WTC11 (cell line): ENCODE measurements at regions not wholly inside any gene's neighbourhood (a gene's known extent, or its start where the extent isn't known, plus 50 kb on each side); places are given as distances from the start of the nearest gene placed in this dataset.

Source experiments
- ATAC-seq: fragments of 200-7000 bp; cut with Tn5 transposase; 2 replicates; pipeline ENCODE4 v1.10.0; 2021; ENCODE audit warnings: mild to moderate bottlenecking, moderate library complexity
- CTCF ChIA-PET: fragments of 300-600 bp; sonication (Branson Sonifier 250); formaldehyde crosslinking; loops from one replicate; lab custom pipeline; 2021; ENCODE audit warnings: antibody characterized with exemption; lab: Charles Lee
- POLR2A ChIA-PET: fragments of 350-600 bp; sonication (Branson Sonifier 250); formaldehyde crosslinking; loops from one replicate; lab custom pipeline; 2021; ENCODE audit warnings: antibody characterized with exemption; lab: Charles Lee
- DNase-seq: peaks from one replicate; pipeline ENCODE4 v3.0.0; 2021; ENCODE audit warnings: low spot score
- H3K27ac Mint-ChIP-seq: 2 replicates; pipeline ENCODE4 v1.8.0; 2021; ENCODE audit warnings: mixed read lengths
- H3K27me3 Mint-ChIP-seq: 2 replicates; pipeline ENCODE4 v1.8.0; 2021; ENCODE audit warnings: low read depth, mild to moderate bottlenecking, moderate library complexity, mixed read lengths
- H3K36me3 Mint-ChIP-seq: 2 replicates; pipeline ENCODE4 v1.8.0; 2021; ENCODE audit warnings: mixed read lengths
- H3K4me1 Mint-ChIP-seq: 2 replicates; pipeline ENCODE4 v1.8.0; 2022; ENCODE audit warnings: mixed read lengths
- H3K4me3 Mint-ChIP-seq: 2 replicates; pipeline ENCODE4 v1.8.0; 2021; ENCODE audit warnings: mild to moderate bottlenecking, moderate library complexity, mixed read lengths
- H3K9me3 Mint-ChIP-seq: 2 replicates; pipeline ENCODE4 v1.8.0; 2021; ENCODE audit warnings: mixed read lengths
- ATF6 ChIP-seq: sonication (generic); formaldehyde crosslinking; IDR thresholded peaks from 2 replicates; pipeline ENCODE4 v1.8.1; 2023; ENCODE audit warnings: mild to moderate bottlenecking, missing genetic modification reagents
- ELF4 ChIP-seq: sonication (generic); formaldehyde crosslinking; IDR thresholded peaks from 2 replicates; pipeline ENCODE4 v1.8.1; 2022; ENCODE audit warnings: low read depth, mild to moderate bottlenecking, moderate library complexity, missing genetic modification reagents
- ERG ChIP-seq: fragments of 250-450 bp; sonication (Bioruptor Pico); IDR thresholded peaks from 2 replicates; pipeline ENCODE4 v1.8.0; 2021; ENCODE audit warnings: mild to moderate bottlenecking
- ETV6 ChIP-seq: sonication (generic); formaldehyde crosslinking; IDR thresholded peaks from 2 replicates; pipeline ENCODE4 v1.8.1; 2022; ENCODE audit warnings: mild to moderate bottlenecking, missing genetic modification reagents
- FOXP1 ChIP-seq: sonication (generic); formaldehyde crosslinking; IDR thresholded peaks from 2 replicates; pipeline ENCODE4 v1.8.0; 2022; ENCODE audit warnings: missing genetic modification reagents, mild to moderate bottlenecking, moderate library complexity, borderline replicate concordance
- GRHL2 ChIP-seq: fragments of 250-450 bp; sonication (Bioruptor Pico); IDR thresholded peaks from 2 replicates; pipeline ENCODE4 v1.8.0; 2022; ENCODE audit warnings: mild to moderate bottlenecking, moderate library complexity; ENCODE audit not compliant: insufficient replicate concordance, severe bottlenecking
- HMGA2 ChIP-seq: fragments of 250-450 bp; sonication (Bioruptor Pico); IDR thresholded peaks from 2 replicates; pipeline ENCODE4 v1.4.0; 2021; ENCODE audit warnings: mild to moderate bottlenecking, moderate library complexity
- MLX ChIP-seq: sonication (generic); formaldehyde crosslinking; IDR thresholded peaks from 2 replicates; pipeline ENCODE4 v1.8.1; 2023; ENCODE audit warnings: mild to moderate bottlenecking, missing genetic modification reagents, moderate library complexity
- MXD4 ChIP-seq: fragments of 250-450 bp; sonication (Bioruptor Pico); IDR thresholded peaks from 2 replicates; pipeline ENCODE4 v1.8.0; 2021; ENCODE audit warnings: mild to moderate bottlenecking, moderate library complexity, borderline replicate concordance
- MYBL2 ChIP-seq: sonication (generic); formaldehyde crosslinking; IDR thresholded peaks from 2 replicates; pipeline ENCODE4 v1.8.1; 2023; ENCODE audit warnings: mild to moderate bottlenecking, moderate library complexity, missing genetic modification reagents
- PREB ChIP-seq: sonication (generic); formaldehyde crosslinking; IDR thresholded peaks from 2 replicates; pipeline ENCODE4 v1.8.1; 2022; ENCODE audit warnings: mild to moderate bottlenecking, missing genetic modification reagents, moderate library complexity, borderline replicate concordance
- RORB ChIP-seq: fragments of 250-450 bp; sonication (Bioruptor Pico); IDR thresholded peaks from 2 replicates; pipeline ENCODE4 v1.9.0; 2021; ENCODE audit warnings: mild to moderate bottlenecking
- SMAD3 ChIP-seq: sonication (generic); formaldehyde crosslinking; IDR thresholded peaks from 2 replicates; pipeline ENCODE4 v1.8.0; 2022; ENCODE audit warnings: missing genetic modification reagents, mild to moderate bottlenecking, borderline replicate concordance
- SP1 ChIP-seq: sonication (generic); formaldehyde crosslinking; conservative IDR thresholded peaks from 2 replicates; pipeline ENCODE4 v1.8.1; 2022; ENCODE audit warnings: missing genetic modification reagents
- TP53 ChIP-seq: sonication (generic); formaldehyde crosslinking; IDR thresholded peaks from 2 replicates; pipeline ENCODE4 v1.8.1; 2023; ENCODE audit warnings: mild to moderate bottlenecking, missing genetic modification reagents
- ZNF263 ChIP-seq: sonication (generic); formaldehyde crosslinking; IDR thresholded peaks from 2 replicates; pipeline ENCODE4 v1.8.1; 2022; ENCODE audit warnings: low read depth, mild to moderate bottlenecking, moderate library complexity, missing genetic modification reagents
- ZNF396 ChIP-seq: fragments of 250-450 bp; sonication (Bioruptor Pico); IDR thresholded peaks from 2 replicates; pipeline ENCODE4 v1.8.0; 2021; ENCODE audit warnings: mild to moderate bottlenecking, moderate library complexity, borderline replicate concordance
- ZNF416 ChIP-seq: fragments of 250-450 bp; sonication (Bioruptor Pico); IDR thresholded peaks from 2 replicates; pipeline ENCODE4 v1.9.0; 2021; ENCODE audit warnings: mild to moderate bottlenecking, inconsistent platforms
- TF ChIP-seq, protein P1 (sequence below): sonication (generic); formaldehyde crosslinking; IDR thresholded peaks from 2 replicates; pipeline ENCODE4 v1.8.1; 2023; ENCODE audit warnings: mild to moderate bottlenecking, missing genetic modification reagents, borderline replicate concordance
- TF ChIP-seq, protein P2 (sequence below): sonication (generic); formaldehyde crosslinking; IDR thresholded peaks from 2 replicates; pipeline ENCODE4 v1.8.1; 2022; ENCODE audit warnings: low read depth, mild to moderate bottlenecking, moderate library complexity, missing genetic modification reagents, borderline replicate concordance
- TF ChIP-seq, protein P3 (sequence below): fragments of 250-450 bp; sonication (Bioruptor Pico); IDR thresholded peaks from 2 replicates; pipeline ENCODE4 v1.9.0; 2021; ENCODE audit warnings: mild to moderate bottlenecking, borderline replicate concordance
- TF ChIP-seq, protein P4 (sequence below): sonication (generic); formaldehyde crosslinking; conservative IDR thresholded peaks from 2 replicates; pipeline ENCODE4 v1.8.1; 2022; ENCODE audit warnings: mild to moderate bottlenecking, missing genetic modification reagents

DNA sequence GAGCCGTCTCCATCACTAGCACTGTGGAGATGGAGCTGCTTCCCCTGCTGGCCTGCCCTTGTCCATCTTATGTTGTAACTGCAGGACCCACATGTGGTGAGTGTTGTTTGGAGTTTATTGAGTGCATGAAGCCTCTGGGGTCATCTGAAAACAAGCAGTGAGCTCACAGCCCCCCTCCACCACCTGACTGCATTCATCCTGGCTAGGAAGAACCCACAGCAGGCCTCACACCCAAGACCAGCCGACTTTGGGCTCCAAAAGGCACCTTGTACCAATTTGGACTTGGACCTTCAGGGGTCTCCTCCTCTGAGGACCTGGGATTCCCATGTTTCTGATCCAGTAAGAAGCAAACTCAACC is 116.1 kb downstream of the TWIST2 start (continued):
- TF ChIP-seq, protein P1, sequence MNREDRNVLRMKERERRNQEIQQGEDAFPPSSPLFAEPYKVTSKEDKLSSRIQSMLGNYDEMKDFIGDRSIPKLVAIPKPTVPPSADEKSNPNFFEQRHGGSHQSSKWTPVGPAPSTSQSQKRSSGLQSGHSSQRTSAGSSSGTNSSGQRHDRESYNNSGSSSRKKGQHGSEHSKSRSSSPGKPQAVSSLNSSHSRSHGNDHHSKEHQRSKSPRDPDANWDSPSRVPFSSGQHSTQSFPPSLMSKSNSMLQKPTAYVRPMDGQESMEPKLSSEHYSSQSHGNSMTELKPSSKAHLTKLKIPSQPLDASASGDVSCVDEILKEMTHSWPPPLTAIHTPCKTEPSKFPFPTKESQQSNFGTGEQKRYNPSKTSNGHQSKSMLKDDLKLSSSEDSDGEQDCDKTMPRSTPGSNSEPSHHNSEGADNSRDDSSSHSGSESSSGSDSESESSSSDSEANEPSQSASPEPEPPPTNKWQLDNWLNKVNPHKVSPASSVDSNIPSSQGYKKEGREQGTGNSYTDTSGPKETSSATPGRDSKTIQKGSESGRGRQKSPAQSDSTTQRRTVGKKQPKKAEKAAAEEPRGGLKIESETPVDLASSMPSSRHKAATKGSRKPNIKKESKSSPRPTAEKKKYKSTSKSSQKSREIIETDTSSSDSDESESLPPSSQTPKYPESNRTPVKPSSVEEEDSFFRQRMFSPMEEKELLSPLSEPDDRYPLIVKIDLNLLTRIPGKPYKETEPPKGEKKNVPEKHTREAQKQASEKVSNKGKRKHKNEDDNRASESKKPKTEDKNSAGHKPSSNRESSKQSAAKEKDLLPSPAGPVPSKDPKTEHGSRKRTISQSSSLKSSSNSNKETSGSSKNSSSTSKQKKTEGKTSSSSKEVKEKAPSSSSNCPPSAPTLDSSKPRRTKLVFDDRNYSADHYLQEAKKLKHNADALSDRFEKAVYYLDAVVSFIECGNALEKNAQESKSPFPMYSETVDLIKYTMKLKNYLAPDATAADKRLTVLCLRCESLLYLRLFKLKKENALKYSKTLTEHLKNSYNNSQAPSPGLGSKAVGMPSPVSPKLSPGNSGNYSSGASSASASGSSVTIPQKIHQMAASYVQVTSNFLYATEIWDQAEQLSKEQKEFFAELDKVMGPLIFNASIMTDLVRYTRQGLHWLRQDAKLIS (CRISPR knock-in tag) = no peak
- TF ChIP-seq TP53 (CRISPR knock-in tag) = no peak
- TF ChIP-seq, protein P2, sequence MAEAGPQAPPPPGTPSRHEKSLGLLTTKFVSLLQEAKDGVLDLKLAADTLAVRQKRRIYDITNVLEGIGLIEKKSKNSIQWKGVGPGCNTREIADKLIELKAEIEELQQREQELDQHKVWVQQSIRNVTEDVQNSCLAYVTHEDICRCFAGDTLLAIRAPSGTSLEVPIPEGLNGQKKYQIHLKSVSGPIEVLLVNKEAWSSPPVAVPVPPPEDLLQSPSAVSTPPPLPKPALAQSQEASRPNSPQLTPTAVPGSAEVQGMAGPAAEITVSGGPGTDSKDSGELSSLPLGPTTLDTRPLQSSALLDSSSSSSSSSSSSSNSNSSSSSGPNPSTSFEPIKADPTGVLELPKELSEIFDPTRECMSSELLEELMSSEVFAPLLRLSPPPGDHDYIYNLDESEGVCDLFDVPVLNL (CRISPR knock-in tag) = no peak
- TF ChIP-seq, all 79 proteins: peak for 0

DNA sequence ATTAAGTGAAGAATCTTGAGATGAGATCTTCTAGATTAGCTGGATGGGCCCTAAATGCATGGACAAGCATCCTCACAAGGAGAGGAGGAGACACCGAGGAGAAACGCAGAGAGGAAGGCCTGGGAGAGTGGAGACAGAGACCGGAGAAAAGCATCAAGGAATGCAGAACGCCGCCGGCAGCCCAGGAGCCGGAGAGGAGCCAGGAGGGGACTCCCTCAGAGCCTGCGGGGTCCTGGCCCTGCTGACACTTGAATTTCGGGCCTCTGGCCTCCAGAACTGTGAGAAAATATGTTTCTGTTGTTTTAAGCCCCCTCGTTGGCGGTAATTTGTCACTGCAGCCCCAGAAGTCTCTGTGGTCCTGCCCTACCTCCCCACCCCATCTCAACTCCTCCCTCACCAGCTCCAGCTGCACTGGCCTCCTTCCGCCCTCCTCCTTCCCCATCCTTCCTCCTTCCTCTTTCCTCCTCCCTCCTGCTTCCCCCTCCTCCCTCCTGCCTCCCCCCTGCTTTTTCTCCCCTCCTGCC is 116.7 kb downstream of the TWIST2 start:
- H3K27me3 Mint-ChIP-seq = peaks cover 4% of the 10 kb centered on the region
- ChIA-PET POLR2A (no interaction called here), CTCF (no interaction called here)
- H3K4me3 Mint-ChIP-seq = no peak overlapping the region
- peaks cover 9% of the 10 kb centered on the region for H3K4me1 Mint-ChIP-seq
- H3K36me3 Mint-ChIP-seq = no peaks in the 10 kb centered on the region
- DNase-seq = no peak
- TF ChIP-seq MXD4 (no peak), ETV6 (CRISPR knock-in tag) (no peak), ZNF416 (CRISPR knock-in tag) (no peak), RORB (CRISPR knock-in tag) (no peak), FOXP1 (CRISPR knock-in tag) (no peak), SP1 (CRISPR knock-in tag) (no peak), ELF4 (no peak), ATF6 (no peak), ZNF396 (no peak), PREB (CRISPR knock-in tag) (no peak), GRHL2 (CRISPR knock-in tag) (no peak), ZNF263 (no peak), HMGA2 (no peak), ERG (CRISPR knock-in tag) (no peak), MYBL2 (no peak), SMAD3 (CRISPR knock-in tag) (no peak), MLX (CRISPR knock-in tag) (no peak)
- TF ChIP-seq, protein P3, sequence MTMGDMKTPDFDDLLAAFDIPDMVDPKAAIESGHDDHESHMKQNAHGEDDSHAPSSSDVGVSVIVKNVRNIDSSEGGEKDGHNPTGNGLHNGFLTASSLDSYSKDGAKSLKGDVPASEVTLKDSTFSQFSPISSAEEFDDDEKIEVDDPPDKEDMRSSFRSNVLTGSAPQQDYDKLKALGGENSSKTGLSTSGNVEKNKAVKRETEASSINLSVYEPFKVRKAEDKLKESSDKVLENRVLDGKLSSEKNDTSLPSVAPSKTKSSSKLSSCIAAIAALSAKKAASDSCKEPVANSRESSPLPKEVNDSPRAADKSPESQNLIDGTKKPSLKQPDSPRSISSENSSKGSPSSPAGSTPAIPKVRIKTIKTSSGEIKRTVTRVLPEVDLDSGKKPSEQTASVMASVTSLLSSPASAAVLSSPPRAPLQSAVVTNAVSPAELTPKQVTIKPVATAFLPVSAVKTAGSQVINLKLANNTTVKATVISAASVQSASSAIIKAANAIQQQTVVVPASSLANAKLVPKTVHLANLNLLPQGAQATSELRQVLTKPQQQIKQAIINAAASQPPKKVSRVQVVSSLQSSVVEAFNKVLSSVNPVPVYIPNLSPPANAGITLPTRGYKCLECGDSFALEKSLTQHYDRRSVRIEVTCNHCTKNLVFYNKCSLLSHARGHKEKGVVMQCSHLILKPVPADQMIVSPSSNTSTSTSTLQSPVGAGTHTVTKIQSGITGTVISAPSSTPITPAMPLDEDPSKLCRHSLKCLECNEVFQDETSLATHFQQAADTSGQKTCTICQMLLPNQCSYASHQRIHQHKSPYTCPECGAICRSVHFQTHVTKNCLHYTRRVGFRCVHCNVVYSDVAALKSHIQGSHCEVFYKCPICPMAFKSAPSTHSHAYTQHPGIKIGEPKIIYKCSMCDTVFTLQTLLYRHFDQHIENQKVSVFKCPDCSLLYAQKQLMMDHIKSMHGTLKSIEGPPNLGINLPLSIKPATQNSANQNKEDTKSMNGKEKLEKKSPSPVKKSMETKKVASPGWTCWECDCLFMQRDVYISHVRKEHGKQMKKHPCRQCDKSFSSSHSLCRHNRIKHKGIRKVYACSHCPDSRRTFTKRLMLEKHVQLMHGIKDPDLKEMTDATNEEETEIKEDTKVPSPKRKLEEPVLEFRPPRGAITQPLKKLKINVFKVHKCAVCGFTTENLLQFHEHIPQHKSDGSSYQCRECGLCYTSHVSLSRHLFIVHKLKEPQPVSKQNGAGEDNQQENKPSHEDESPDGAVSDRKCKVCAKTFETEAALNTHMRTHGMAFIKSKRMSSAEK (CRISPR knock-in tag) = no peak
- TF ChIP-seq, protein P4, sequence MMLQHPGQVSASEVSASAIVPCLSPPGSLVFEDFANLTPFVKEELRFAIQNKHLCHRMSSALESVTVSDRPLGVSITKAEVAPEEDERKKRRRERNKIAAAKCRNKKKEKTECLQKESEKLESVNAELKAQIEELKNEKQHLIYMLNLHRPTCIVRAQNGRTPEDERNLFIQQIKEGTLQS (CRISPR knock-in tag) = no peak
- H3K27ac Mint-ChIP-seq = no peak overlapping the region
- no peak for ATAC-seq
- H3K9me3 Mint-ChIP-seq = peaks cover 24% of the 10 kb centered on the region
